Stomach (tissue), 8 donors: ENCODE measurements at regions not wholly inside any gene's neighbourhood (a gene's known extent, or its start where the extent isn't known, plus 50 kb on each side); places are given as distances from the start of the nearest gene placed in this dataset.
A peak's percentile ranks its signal among the peaks of the same experiment; 100 is the strongest.

Experiments used
- DNase-seq, 2 donors: peaks; one replicate each; pipeline versions ENCODE4 v3.0.0 to v3.0.0-alpha.2; 2013 to 2019
- H3K27ac ChIP-seq, 5 donors: fragments of 200-600 bp in 4 of 5; sonication (generic) in 4 of 5; one replicate each; pipeline ENCODE4 v1.5.1; 2013 to 2019; ENCODE audit warnings: mild to moderate bottlenecking in 1 of 5, moderate library complexity in 1 of 5
- H3K27me3 ChIP-seq, 3 donors: fragments of 200-600 bp; sonication (generic); one replicate each; pipeline ENCODE4 v1.5.1; 2017 to 2019; ENCODE audit warnings: mixed run types in 1 of 3
- H3K36me3 ChIP-seq, 4 donors: fragments of 200-600 bp; sonication (generic); 1 replicate in 3 of 4; 2 replicates in 1 of 4; pipeline ENCODE4 v1.5.1; 2016 to 2019
- H3K4me1 ChIP-seq, 4 donors: fragments of 200-600 bp; sonication (generic); one replicate each; pipeline ENCODE4 v1.5.1; 2016 to 2019
- H3K4me3 ChIP-seq, 4 donors: fragments of 200-600 bp; sonication (generic) in 3 of 4; one replicate each; pipeline ENCODE4 v1.5.1; 2016 to 2019; ENCODE audit warnings: mild to moderate bottlenecking in 1 of 4
- H3K9me3 ChIP-seq, 4 donors: fragments of 200-600 bp; sonication (generic); one replicate each; pipeline ENCODE4 v1.5.1; 2016 to 2019
- EP300 ChIP-seq: sonication (generic); formaldehyde crosslinking; IDR thresholded peaks from one replicate; pipeline ENCODE4 v1.6.1; 2017; ENCODE audit warnings: antibody characterized with exemption
- POLR2A ChIP-seq, 4 donors: fragments of 450-650 bp; IDR thresholded peaks; one replicate each; pipeline ENCODE4 v1.6.1; 2016; ENCODE audit warnings: antibody characterized with exemption in 4 of 4, control low read depth in 2 of 4, mild to moderate bottlenecking in 1 of 4, moderate library complexity in 1 of 4
- POLR2AphosphoS5 ChIP-seq, 3 donors: sonication (generic); formaldehyde crosslinking; IDR thresholded peaks; one replicate each; pipeline ENCODE4 v1.6.1; 2016; ENCODE audit warnings: antibody characterized with exemption in 3 of 3
- WGBS, 5 donors: extraction: QIAGEN DNeasy Blood & Tissue Kit in 3 of 5; methylation state at CpG; one replicate each; pipeline versions ENCODE4 v1.1.5 to v1.1.7; 2013 to 2018; 5-methylcytosine and 5-hydroxymethylcytosine counted together
- intact Hi-C: fragments of 100-400 bp; cut with DNase I; formaldehyde crosslinking; loops from one replicate; pipeline ENCODE4 v1.15.1; 2023; ENCODE audit warnings: low total_unique reads
- TF ChIP-seq, protein P1 (sequence below), 7 experiments: fragments of 450-650 bp in 4 of 7; fragments of 200-600 bp in 3 of 7; sonication (generic) in 3 of 7; IDR thresholded peaks; one replicate each; pipeline ENCODE4 v1.5.1; 2016 to 2019; ENCODE audit warnings: antibody characterized with exemption in 7 of 7, control low read depth in 2 of 7, mild to moderate bottlenecking in 1 of 7
- donor health status: healthy with polysubstance abuse.
- donor health status: Bipolar disorder and iron deficiency.
- donor health status: healthy.

DNA sequence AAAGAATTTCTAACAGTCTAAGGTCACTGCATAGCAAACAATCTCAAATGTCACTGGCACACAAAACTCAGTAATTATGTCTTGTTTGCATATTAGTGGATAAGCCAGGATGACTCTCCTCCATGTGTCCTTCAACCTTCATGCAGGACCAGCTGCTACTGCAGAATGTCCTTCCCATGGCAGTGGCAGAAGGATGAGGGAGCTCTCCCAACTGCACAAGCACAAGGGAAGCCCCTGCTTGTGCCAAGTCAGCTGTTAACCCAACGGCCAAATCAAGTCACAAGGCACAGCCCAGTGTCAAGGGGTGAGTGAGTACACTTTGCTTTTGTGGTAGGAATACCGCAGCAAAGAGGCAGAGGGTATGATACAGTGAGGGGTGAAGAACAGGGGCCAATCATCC, 59.3 kb upstream of the VWC2 start:
- WGBS, 5 donors, result 37 to 49% (median 46%) methylated on average over 2 of the region's 2 CpGs
- Histone ChIP-seq H3K27me3 (no peaks in the 10 kb centered on the region), H3K4me1 (no peaks in the 10 kb centered on the region), H3K4me3 (no peak overlapping the region), H3K36me3 (no peaks in the 10 kb centered on the region), H3K9me3 (peaks cover 0 to 8% (median 3%) of the 10 kb centered on the region in 4 donors), H3K27ac (no peak overlapping the region)
- intact Hi-C loops, result no loop called here
- no peak for TF ChIP-seq POLR2A (IDR thresholded peaks at IDR 0.05)
- no peak for TF ChIP-seq POLR2AphosphoS5 (IDR thresholded peaks at IDR 0.05)
- peak in 1 of 2 donors; percentile 3 for DNase-seq

DNA sequence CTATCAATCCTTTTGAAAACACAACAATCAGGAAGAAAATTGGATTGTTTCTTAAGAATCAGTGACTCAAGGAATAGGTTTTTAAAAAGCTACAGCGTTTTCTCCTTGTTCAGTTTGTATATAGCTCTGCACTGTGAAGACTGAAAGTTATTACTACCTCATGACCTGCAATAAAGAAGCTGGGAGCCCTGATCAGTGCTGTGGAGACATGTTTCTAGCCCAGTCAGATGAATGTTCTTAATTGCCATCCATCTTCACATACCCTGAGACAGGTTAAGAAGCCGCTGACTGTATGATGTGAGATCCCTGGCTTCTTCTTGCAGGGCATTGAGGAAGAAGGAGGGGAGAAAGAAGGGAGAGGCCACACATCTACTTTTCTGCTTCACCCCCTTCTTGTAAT, 58.0 kb upstream of the VWC2 start:
- Histone ChIP-seq H3K36me3 (no peaks in the 10 kb centered on the region), H3K9me3 (peaks cover 0 to 8% (median 3%) of the 10 kb centered on the region in 4 donors), H3K4me3 (no peak overlapping the region), H3K27me3 (no peaks in the 10 kb centered on the region), H3K27ac (no peak overlapping the region), H3K4me1 (no peaks in the 10 kb centered on the region)
- TF ChIP-seq EP300 (no peak), POLR2AphosphoS5 (IDR thresholded peaks at IDR 0.05) (no peak), POLR2A (IDR thresholded peaks at IDR 0.05) (no peak)
- TF ChIP-seq, protein P1, sequence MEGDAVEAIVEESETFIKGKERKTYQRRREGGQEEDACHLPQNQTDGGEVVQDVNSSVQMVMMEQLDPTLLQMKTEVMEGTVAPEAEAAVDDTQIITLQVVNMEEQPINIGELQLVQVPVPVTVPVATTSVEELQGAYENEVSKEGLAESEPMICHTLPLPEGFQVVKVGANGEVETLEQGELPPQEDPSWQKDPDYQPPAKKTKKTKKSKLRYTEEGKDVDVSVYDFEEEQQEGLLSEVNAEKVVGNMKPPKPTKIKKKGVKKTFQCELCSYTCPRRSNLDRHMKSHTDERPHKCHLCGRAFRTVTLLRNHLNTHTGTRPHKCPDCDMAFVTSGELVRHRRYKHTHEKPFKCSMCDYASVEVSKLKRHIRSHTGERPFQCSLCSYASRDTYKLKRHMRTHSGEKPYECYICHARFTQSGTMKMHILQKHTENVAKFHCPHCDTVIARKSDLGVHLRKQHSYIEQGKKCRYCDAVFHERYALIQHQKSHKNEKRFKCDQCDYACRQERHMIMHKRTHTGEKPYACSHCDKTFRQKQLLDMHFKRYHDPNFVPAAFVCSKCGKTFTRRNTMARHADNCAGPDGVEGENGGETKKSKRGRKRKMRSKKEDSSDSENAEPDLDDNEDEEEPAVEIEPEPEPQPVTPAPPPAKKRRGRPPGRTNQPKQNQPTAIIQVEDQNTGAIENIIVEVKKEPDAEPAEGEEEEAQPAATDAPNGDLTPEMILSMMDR (IDR thresholded peaks at IDR 0.05), result no peak
- no peak for DNase-seq
- intact Hi-C loops, result no loop called here
- 55 to 82% (median 75%) methylated on average over 2 of the region's 2 CpGs for WGBS, 5 donors

DNA sequence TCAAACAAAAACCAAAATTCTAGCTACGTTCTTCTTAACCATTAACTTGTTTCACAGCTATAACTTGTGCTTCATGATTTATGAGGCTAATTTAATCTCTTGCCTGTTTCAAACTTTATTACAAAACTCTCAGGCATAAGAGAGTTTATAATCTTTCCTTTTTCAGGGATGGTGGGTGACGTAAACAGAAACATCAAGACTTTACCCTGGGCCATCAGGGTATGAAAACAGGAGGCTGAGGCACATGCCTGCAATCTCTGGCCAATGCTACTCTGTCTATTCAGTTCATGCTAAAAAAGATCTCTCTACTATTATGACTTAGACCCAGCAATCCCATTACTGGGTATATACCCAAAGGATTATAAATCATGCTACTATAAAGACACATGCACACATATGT, 55.9 kb upstream of the VWC2 start:
- intact Hi-C loops, result no loop called here
- Histone ChIP-seq H3K27me3 (no peaks in the 10 kb centered on the region), H3K4me1 (no peaks in the 10 kb centered on the region), H3K36me3 (no peaks in the 10 kb centered on the region), H3K27ac (no peak overlapping the region), H3K4me3 (no peak overlapping the region), H3K9me3 (no peaks in the 10 kb centered on the region)
- TF ChIP-seq, protein P1 (IDR thresholded peaks at IDR 0.05), result no peak
- TF ChIP-seq POLR2AphosphoS5 (IDR thresholded peaks at IDR 0.05) (no peak), EP300 (no peak), POLR2A (IDR thresholded peaks at IDR 0.05) (no peak)
- no peak for DNase-seq
- WGBS, 5 donors, result 71 to 87% (median 86%) methylated on average over 2 of the region's 2 CpGs

DNA sequence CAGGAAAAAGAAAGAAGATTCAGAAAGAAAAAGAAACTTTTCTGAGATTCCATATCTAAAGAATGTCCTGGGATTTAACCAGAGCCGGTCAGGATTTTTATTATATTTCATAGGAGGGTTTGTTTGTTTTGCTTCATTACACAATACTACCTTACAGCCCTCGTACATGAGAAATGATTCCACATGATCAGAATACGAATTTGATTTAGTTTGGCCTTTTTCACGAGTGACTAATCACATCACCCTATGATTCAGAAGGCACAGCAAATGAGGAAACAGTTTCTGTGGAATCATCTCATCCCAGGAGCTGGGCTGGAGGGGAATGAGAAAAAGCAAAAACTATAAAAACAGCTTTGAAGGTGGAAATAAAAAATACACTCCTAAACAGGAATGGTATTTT, 54.7 kb upstream of the VWC2 start:
- WGBS, 5 donors, result 56 to 66% (median 56%) methylated on average over 4 of the region's 4 CpGs
- Histone ChIP-seq H3K27ac (no peak overlapping the region), H3K9me3 (no peaks in the 10 kb centered on the region), H3K27me3 (no peaks in the 10 kb centered on the region), H3K4me3 (no peak overlapping the region), H3K4me1 (no peaks in the 10 kb centered on the region), H3K36me3 (no peaks in the 10 kb centered on the region)
- no peak for DNase-seq
- no peak for TF ChIP-seq POLR2A (IDR thresholded peaks at IDR 0.05)
- TF ChIP-seq EP300, result no peak
- TF ChIP-seq POLR2AphosphoS5 (IDR thresholded peaks at IDR 0.05), result no peak
- intact Hi-C loops, result no loop called here

DNA sequence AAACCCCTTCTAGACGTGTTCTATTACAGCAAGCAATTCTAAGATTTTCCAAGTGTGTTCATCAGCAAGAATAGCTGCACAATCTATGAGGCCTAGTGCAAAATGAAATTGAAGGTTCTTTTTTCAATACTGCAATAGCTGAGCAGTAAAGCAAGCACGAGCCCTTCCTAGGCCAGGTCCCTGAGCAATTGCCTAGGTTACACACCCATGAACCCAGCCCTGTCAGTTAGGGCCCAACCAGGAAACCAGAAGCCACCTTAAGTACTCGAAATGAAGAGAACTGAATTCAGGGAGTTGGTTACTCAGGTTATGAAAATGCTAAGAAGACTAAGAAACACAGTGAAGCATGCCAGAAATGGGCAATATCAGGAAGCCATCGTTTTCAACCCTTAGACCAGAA, 52.0 kb upstream of the VWC2 start:
- DNase-seq, result no peak
- no peak overlapping the region for H3K4me3 ChIP-seq
- 57 to 73% (median 64%) methylated on average over 4 of the region's 4 CpGs for WGBS, 5 donors
- no peaks in the 10 kb centered on the region for H3K27me3 ChIP-seq
- no peak overlapping the region for H3K27ac ChIP-seq
- intact Hi-C loops, result no loop called here
- TF ChIP-seq EP300 (no peak), POLR2AphosphoS5 (IDR thresholded peaks at IDR 0.05) (no peak), POLR2A (IDR thresholded peaks at IDR 0.05) (no peak)
- TF ChIP-seq, protein P1 (IDR thresholded peaks at IDR 0.05), result no peak
- H3K4me1 ChIP-seq, result no peaks in the 10 kb centered on the region
- no peaks in the 10 kb centered on the region for H3K36me3 ChIP-seq
- H3K9me3 ChIP-seq, result no peaks in the 10 kb centered on the region
